SK-N-MC (cell line): ENCODE measurements at regions not wholly inside any gene's neighbourhood (a gene's known extent, or its start where the extent isn't known, plus 50 kb on each side); places are given as distances from the start of the nearest gene placed in this dataset.

Experiments
- EZH2 ChIP-seq: fragments of 200-600 bp; sonication (generic); IDR thresholded peaks from one replicate; pipeline ENCODE4 v1.6.1; 2017; ENCODE audit warnings: antibody characterized with exemption
- POLR2AphosphoS5 ChIP-seq: IDR thresholded peaks from 2 replicates; pipeline ENCODE4 v1.6.1; 2012; ENCODE audit warnings: mild to moderate bottlenecking, low read depth, low read length, borderline replicate concordance

DNA sequence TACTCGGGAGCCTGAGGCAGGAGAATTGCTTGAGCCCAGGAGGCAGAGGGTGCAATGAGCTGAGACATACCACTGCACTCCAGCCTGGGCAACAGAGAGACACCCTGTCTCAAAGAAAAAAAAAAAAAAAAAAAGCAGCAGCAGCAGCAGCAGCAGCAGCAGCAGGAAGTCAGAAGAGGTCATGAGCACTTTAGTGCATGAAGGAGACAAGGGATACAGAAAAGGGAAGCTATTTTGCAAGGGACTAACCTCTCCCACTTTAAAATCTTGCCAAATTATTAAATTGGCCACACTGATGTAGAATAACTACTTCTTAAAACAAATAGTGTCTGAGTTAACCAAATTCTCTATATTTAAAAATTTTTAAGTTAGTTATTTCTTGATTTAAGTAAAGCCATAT lies 113.4 kb upstream of the PDE1A start:
- TF ChIP-seq POLR2AphosphoS5 (no peak), EZH2 (no peak)
